ENCODE measurements at regions not wholly inside any gene's neighbourhood (a gene's known extent, or its start where the extent isn't known, plus 50 kb on each side); places are given as distances from the start of the nearest gene placed in this dataset.
A peak's percentile ranks its signal among the peaks of the same experiment; 100 is the strongest.

- WGBS, 2 donors (ENCODE audit: extremely low coverage in 2 of 2, insufficient read length in 2 of 2, insufficient replicate concordance in 1 of 2), result no CpG with 5 or more reads among the region's 3 CpGs
- no peak overlapping the region for H3K23ac ChIP-seq (ENCODE audit: low read depth, low read length, poor library complexity)
- H3K27me3 ChIP-seq (ENCODE audit: control insufficient read depth in 3 of 3, insufficient read depth in 3 of 3, low read depth in 1 of 3, low read length in 3 of 3), result no peaks in the 10 kb centered on the region
- peaks cover 5 to 16% of the 10 kb centered on the region in 2 donors for H3K4me1 ChIP-seq (ENCODE audit: control insufficient read depth in 2 of 2, insufficient read depth in 1 of 2, low read depth in 1 of 2, low read length in 2 of 2)
- H2AK5ac ChIP-seq (ENCODE audit: low read depth, low read length), result no peak overlapping the region
- H3K27ac ChIP-seq (replicated peaks; ENCODE audit: low read length), result no peak overlapping the region
- H4K8ac ChIP-seq (ENCODE audit: low read depth, low read length), result no peak overlapping the region
- no peak overlapping the region for H2BK12ac ChIP-seq (ENCODE audit: low read length)
- H3K4ac ChIP-seq (ENCODE audit: low read length), result no peak overlapping the region
- H2AFZ ChIP-seq (ENCODE audit: low read length), result peak overlapping the region; percentile 78
- no peak overlapping the region for H3K4me3 ChIP-seq (ENCODE audit: low read length in 2 of 2)
- no peak overlapping the region for H2BK120ac ChIP-seq (ENCODE audit: low read depth, low read length)
- DNase-seq (ENCODE audit: low spot score), result no peak
- peaks cover 0 to 9% of the 10 kb centered on the region in 2 donors for H3K9me3 ChIP-seq (replicated peaks in 1 of 2; ENCODE audit: control insufficient read depth in 2 of 2, insufficient read depth in 1 of 2, low read depth in 1 of 2, low read length in 2 of 2)
- no peaks in the 10 kb centered on the region for H3K36me3 ChIP-seq (replicated peaks in 1 of 2; ENCODE audit: control insufficient read depth in 2 of 2, insufficient read depth in 2 of 2, low read length in 2 of 2)
- H2BK15ac ChIP-seq (ENCODE audit: low read length), result no peak overlapping the region
- no peak overlapping the region for H3K4me2 ChIP-seq (ENCODE audit: insufficient read depth, low read length, poor library complexity, severe bottlenecking)
- no peak overlapping the region for H2BK5ac ChIP-seq (ENCODE audit: low read length)
- no peak overlapping the region for H3K14ac ChIP-seq (ENCODE audit: low read length)
- H4K91ac ChIP-seq (ENCODE audit: low read depth, low read length, poor library complexity), result no peak overlapping the region
- H3K79me1 ChIP-seq (ENCODE audit: low read depth, low read length), result no peaks in the 10 kb centered on the region
- no peak overlapping the region for H3K9ac ChIP-seq (ENCODE audit: low read depth, low read length, poor library complexity)
- no peak overlapping the region for H3K18ac ChIP-seq (ENCODE audit: low read length)
Observed at GRCh38 chr15:92519709-92520108, 126.0 kb downstream of the ST8SIA2 start.

All from neuronal stem cell (in vitro differentiated cells).